CD8-positive, alpha-beta memory T cell (primary cell): ENCODE measurements at regions not wholly inside any gene's neighbourhood (a gene's known extent, or its start where the extent isn't known, plus 50 kb on each side); places are given as distances from the start of the nearest gene placed in this dataset.

Experiments used
- CTCF ChIA-PET: fragments of 350-600 bp; sonication (Branson Sonifier 250); formaldehyde crosslinking; loops from one replicate; lab custom pipeline; 2021; ENCODE audit warnings: antibody characterized with exemption; lab: Charles Lee
- POLR2A ChIA-PET: fragments of 350-600 bp; sonication (Branson Sonifier 250); formaldehyde crosslinking; loops from one replicate; lab custom pipeline; 2021; ENCODE audit warnings: antibody characterized with exemption; lab: Charles Lee
- DNase-seq, 5 donors: peaks; one replicate each; pipeline versions ENCODE4 v3.0.0 to v3.0.0-alpha.2; 2020 to 2022; ENCODE audit warnings: mixed read lengths in 1 of 5
- H3K27ac ChIP-seq: one replicate; pipeline ENCODE4 v1.7.0; 2013; ENCODE audit warnings: low read depth, mild to moderate bottlenecking, low read length, moderate library complexity
- H3K27me3 ChIP-seq: 2 replicates; pipeline ENCODE4 v1.7.0; 2013; ENCODE audit warnings: low read length, mild to moderate bottlenecking; ENCODE audit not compliant: insufficient read depth, poor library complexity, severe bottlenecking
- H3K36me3 ChIP-seq: 2 replicates; pipeline ENCODE4 v1.7.0; 2013; ENCODE audit warnings: mild to moderate bottlenecking, low read length, moderate library complexity; ENCODE audit not compliant: insufficient read depth
- H3K4me1 ChIP-seq: 2 replicates; pipeline ENCODE4 v1.7.0; 2013; ENCODE audit warnings: mild to moderate bottlenecking, low read length, moderate library complexity; ENCODE audit not compliant: insufficient read depth
- H3K4me3 ChIP-seq: 2 replicates; pipeline ENCODE4 v1.7.0; 2013; ENCODE audit warnings: mild to moderate bottlenecking, low read length
- H3K9me3 ChIP-seq: 2 replicates; pipeline ENCODE4 v1.7.0; 2013; ENCODE audit warnings: mild to moderate bottlenecking, low read length
- H3K27ac Mint-ChIP-seq, 8 donors: one replicate each; pipeline ENCODE4 v1.8.0; 2020 to 2021; ENCODE audit warnings: mixed read lengths in 8 of 8, mild to moderate bottlenecking in 6 of 8, inconsistent platforms in 3 of 8, moderate library complexity in 3 of 8
- H3K27me3 Mint-ChIP-seq, 2 donors: one replicate each; pipeline ENCODE4 v1.8.0; 2020 to 2021; ENCODE audit warnings: mixed read lengths in 2 of 2, mild to moderate bottlenecking in 1 of 2, moderate library complexity in 1 of 2
- H3K36me3 Mint-ChIP-seq, 3 donors: one replicate each; pipeline ENCODE4 v1.8.0; 2020 to 2021; ENCODE audit warnings: mixed read lengths in 3 of 3, inconsistent platforms in 1 of 3, mild to moderate bottlenecking in 1 of 3
- H3K4me1 Mint-ChIP-seq, 3 donors: one replicate each; pipeline ENCODE4 v1.8.0; 2020 to 2021; ENCODE audit warnings: mixed read lengths in 3 of 3, inconsistent platforms in 1 of 3, mild to moderate bottlenecking in 1 of 3
- H3K4me3 Mint-ChIP-seq, 7 donors: one replicate each; pipeline ENCODE4 v1.8.0; 2020 to 2021; ENCODE audit warnings: mixed read lengths in 7 of 7, mild to moderate bottlenecking in 6 of 7, moderate library complexity in 4 of 7, inconsistent platforms in 2 of 7
- H3K9me3 Mint-ChIP-seq, 5 donors: one replicate each; pipeline ENCODE4 v1.8.0; 2020 to 2022; ENCODE audit warnings: mixed read lengths in 5 of 5, mild to moderate bottlenecking in 3 of 5, moderate library complexity in 2 of 5, inconsistent platforms in 1 of 5

- H3K36me3 Mint-ChIP-seq, result no peaks in the 10 kb centered on the region
- POLR2A ChIA-PET, result no interaction called here
Measured at GRCh38 chr1:104905322-104905721, 1155.6 kb downstream of the AMY1C start.

GRCh38 chr1:104906141-104906540 lies 1156.4 kb downstream of the AMY1C start:
- no peaks in the 10 kb centered on the region for H3K4me1 Mint-ChIP-seq
- no peak for DNase-seq
- H3K9me3 Mint-ChIP-seq, result peaks cover 14 to 46% (median 19%) of the 10 kb centered on the region in 5 donors
- no peaks in the 10 kb centered on the region for H3K36me3 Mint-ChIP-seq
- H3K4me1 ChIP-seq, result no peaks in the 10 kb centered on the region
- ChIA-PET CTCF (no interaction called here), POLR2A (no interaction called here)
- no peak overlapping the region for H3K4me3 Mint-ChIP-seq
- no peaks in the 10 kb centered on the region for H3K27me3 Mint-ChIP-seq
- H3K4me3 ChIP-seq, result no peak overlapping the region
- H3K27ac Mint-ChIP-seq, result no peak overlapping the region
- no peak overlapping the region for H3K27ac ChIP-seq
- H3K27me3 ChIP-seq, result no peaks in the 10 kb centered on the region
- no peaks in the 10 kb centered on the region for H3K36me3 ChIP-seq
- H3K9me3 ChIP-seq, result no peaks in the 10 kb centered on the region

More at GRCh38 chr1:104905322-104905721, 1155.6 kb downstream of the AMY1C start:
- Histone ChIP-seq H3K4me1 (no peaks in the 10 kb centered on the region), H3K36me3 (no peaks in the 10 kb centered on the region), H3K9me3 (no peaks in the 10 kb centered on the region), H3K27me3 (no peaks in the 10 kb centered on the region), H3K4me3 (no peak overlapping the region), H3K27ac (no peak overlapping the region)
- no peak for DNase-seq
- H3K27ac Mint-ChIP-seq, result no peak overlapping the region
- no peaks in the 10 kb centered on the region for H3K27me3 Mint-ChIP-seq
- H3K4me3 Mint-ChIP-seq, result no peak overlapping the region
- H3K9me3 Mint-ChIP-seq, result peaks cover 12 to 43% (median 18%) of the 10 kb centered on the region in 5 donors
- no peaks in the 10 kb centered on the region for H3K4me1 Mint-ChIP-seq
- CTCF ChIA-PET, result no interaction called here

- DNase-seq, result no peak
- H3K27me3 ChIP-seq, result no peaks in the 10 kb centered on the region
- ChIA-PET POLR2A (no interaction called here), CTCF (no interaction called here)
- no peaks in the 10 kb centered on the region for H3K36me3 ChIP-seq
- Mint-ChIP-seq H3K4me1 (no peaks in the 10 kb centered on the region), H3K27me3 (peaks cover 0 to 2% of the 10 kb centered on the region in 2 donors), H3K36me3 (no peaks in the 10 kb centered on the region), H3K9me3 (peaks cover 7 to 49% (median 19%) of the 10 kb centered on the region in 5 donors), H3K27ac (no peak overlapping the region), H3K4me3 (no peak overlapping the region)
- no peaks in the 10 kb centered on the region for H3K4me1 ChIP-seq
- H3K4me3 ChIP-seq, result no peak overlapping the region
- no peak overlapping the region for H3K27ac ChIP-seq
- no peaks in the 10 kb centered on the region for H3K9me3 ChIP-seq
Measured at GRCh38 chr1:104919188-104919587, 1169.5 kb downstream of the AMY1C start.

- ChIA-PET CTCF (no interaction called here), POLR2A (no interaction called here)
- Histone ChIP-seq H3K27me3 (no peaks in the 10 kb centered on the region), H3K9me3 (no peaks in the 10 kb centered on the region), H3K4me3 (no peak overlapping the region), H3K36me3 (no peaks in the 10 kb centered on the region), H3K27ac (no peak overlapping the region), H3K4me1 (no peaks in the 10 kb centered on the region)
- Mint-ChIP-seq H3K4me3 (no peak overlapping the region), H3K27ac (no peak overlapping the region), H3K36me3 (no peaks in the 10 kb centered on the region), H3K4me1 (no peaks in the 10 kb centered on the region), H3K9me3 (peaks cover 7 to 42% (median 22%) of the 10 kb centered on the region in 5 donors), H3K27me3 (peaks cover 0 to 2% of the 10 kb centered on the region in 2 donors)
- no peak for DNase-seq
Measured at GRCh38 chr1:104921525-104921924, 1171.8 kb downstream of the AMY1C start.

- DNase-seq, result no peak
- peaks cover 9 to 35% (median 26%) of the 10 kb centered on the region in 5 donors for H3K9me3 Mint-ChIP-seq
- peaks cover 0 to 2% of the 10 kb centered on the region in 2 donors for H3K27me3 Mint-ChIP-seq
- Histone ChIP-seq H3K27me3 (no peaks in the 10 kb centered on the region), H3K9me3 (no peaks in the 10 kb centered on the region), H3K36me3 (no peaks in the 10 kb centered on the region), H3K27ac (no peak overlapping the region), H3K4me1 (no peaks in the 10 kb centered on the region), H3K4me3 (no peak overlapping the region)
- ChIA-PET CTCF (no interaction called here), POLR2A (no interaction called here)
- no peak overlapping the region for H3K4me3 Mint-ChIP-seq
- no peaks in the 10 kb centered on the region for H3K36me3 Mint-ChIP-seq
- H3K27ac Mint-ChIP-seq, result no peak overlapping the region
- no peaks in the 10 kb centered on the region for H3K4me1 Mint-ChIP-seq
Measured at GRCh38 chr1:104923075-104923474, 1173.4 kb downstream of the AMY1C start.

GRCh38 chr1:104929280-104929679 lies 1179.6 kb downstream of the AMY1C start:
- Histone ChIP-seq H3K36me3 (no peaks in the 10 kb centered on the region), H3K4me3 (no peak overlapping the region), H3K4me1 (no peaks in the 10 kb centered on the region), H3K27me3 (no peaks in the 10 kb centered on the region), H3K9me3 (no peaks in the 10 kb centered on the region), H3K27ac (no peak overlapping the region)
- no peaks in the 10 kb centered on the region for H3K4me1 Mint-ChIP-seq
- no peak for DNase-seq
- ChIA-PET POLR2A (no interaction called here), CTCF (no interaction called here)
- H3K4me3 Mint-ChIP-seq, result no peak overlapping the region
- no peak overlapping the region for H3K27ac Mint-ChIP-seq
- H3K36me3 Mint-ChIP-seq, result no peaks in the 10 kb centered on the region
- no peaks in the 10 kb centered on the region for H3K27me3 Mint-ChIP-seq
- H3K9me3 Mint-ChIP-seq, result peaks cover 13 to 38% (median 25%) of the 10 kb centered on the region in 5 donors

DNA sequence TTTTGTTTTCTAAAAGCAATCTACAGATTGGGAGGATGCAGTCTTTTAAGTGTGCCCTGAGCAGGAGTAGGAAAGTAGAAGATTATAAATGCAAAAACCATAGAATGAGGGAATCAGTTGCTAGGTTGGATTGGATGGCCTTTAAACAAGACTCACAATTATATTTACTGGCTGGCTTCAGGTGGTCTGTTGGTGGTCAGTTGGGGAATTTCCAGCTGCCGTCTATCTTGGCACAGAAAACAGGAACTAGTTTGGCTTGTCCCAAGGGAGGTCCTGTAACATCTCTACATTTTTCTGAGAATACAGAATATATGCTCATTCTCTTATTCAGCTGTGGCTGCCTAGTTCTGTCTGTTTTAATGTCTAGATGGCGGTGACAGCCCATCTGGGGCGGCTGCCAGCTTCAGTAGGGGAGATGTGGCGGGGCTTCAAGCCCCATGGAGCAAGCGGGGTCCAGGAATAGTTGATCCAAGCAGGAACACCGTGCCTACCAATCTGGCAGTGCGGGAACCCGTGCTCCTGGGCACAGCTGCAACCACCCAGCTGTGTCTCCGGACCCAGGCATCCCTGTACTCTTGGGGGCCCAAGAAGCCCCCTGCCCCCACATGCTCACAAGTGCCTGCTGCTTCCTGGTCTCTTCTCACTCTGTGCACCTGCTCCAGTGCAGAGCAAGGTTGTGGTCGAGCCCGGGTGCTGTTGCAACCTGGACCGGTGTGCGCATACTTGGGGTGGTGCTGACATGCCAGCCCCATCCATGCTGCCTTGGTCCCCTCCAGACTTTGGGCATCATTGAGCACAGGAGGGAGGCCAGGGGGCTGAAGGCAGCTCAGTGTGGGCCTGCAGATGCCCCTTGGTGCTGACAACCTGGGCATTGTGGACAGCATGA lies 1182.6 kb downstream of the AMY1C start:
- Mint-ChIP-seq H3K9me3 (peaks cover 8 to 28% (median 25%) of the 10 kb centered on the region in 5 donors), H3K4me3 (no peak overlapping the region), H3K27me3 (no peaks in the 10 kb centered on the region), H3K4me1 (no peaks in the 10 kb centered on the region), H3K36me3 (no peaks in the 10 kb centered on the region), H3K27ac (no peak overlapping the region)
- CTCF ChIA-PET, result no interaction called here
- Histone ChIP-seq H3K27ac (no peak overlapping the region), H3K27me3 (no peaks in the 10 kb centered on the region), H3K4me1 (no peaks in the 10 kb centered on the region), H3K9me3 (no peaks in the 10 kb centered on the region), H3K36me3 (no peaks in the 10 kb centered on the region), H3K4me3 (no peak overlapping the region)
- POLR2A ChIA-PET, result no interaction called here
- DNase-seq, result no peak

DNA sequence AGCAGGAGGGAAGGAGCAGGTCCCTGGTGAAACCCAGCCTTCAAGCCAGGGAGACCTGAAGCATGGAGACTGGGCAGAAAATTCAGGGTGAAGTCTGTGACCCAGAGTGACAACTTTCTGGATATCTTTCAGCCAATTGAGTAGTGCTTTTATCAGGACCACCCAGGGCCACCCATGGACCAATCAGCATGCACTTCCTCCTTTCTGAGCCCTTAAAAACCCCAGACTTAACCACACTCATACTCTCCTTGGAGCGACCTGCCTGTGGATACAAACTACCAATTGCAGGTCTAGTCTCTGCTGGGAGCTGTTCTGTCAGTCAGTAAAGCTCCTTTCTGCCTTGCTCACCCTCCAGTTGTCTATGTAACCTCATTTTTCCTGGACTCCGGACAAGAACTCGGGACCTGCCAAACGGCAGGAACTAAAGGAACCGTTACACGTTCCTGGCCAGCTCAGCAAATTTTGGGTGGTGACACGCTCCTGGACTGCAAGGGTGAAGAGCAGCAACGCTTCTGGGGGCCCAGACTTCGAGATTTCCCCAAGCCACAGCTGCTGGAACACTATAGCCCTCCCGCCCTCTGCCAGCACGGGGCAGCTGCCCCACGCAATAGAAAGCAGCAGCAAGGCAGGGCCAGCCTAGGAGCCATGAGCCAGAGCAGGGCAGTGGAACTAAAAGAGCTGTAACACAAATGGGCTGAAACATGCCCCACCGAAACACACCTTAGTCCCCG lies 1183.4 kb downstream of the AMY1C start:
- no peaks in the 10 kb centered on the region for H3K4me1 Mint-ChIP-seq
- Histone ChIP-seq H3K27me3 (no peaks in the 10 kb centered on the region), H3K36me3 (no peaks in the 10 kb centered on the region), H3K9me3 (no peaks in the 10 kb centered on the region), H3K27ac (no peak overlapping the region), H3K4me3 (no peak overlapping the region), H3K4me1 (no peaks in the 10 kb centered on the region)
- H3K36me3 Mint-ChIP-seq, result no peaks in the 10 kb centered on the region
- no peaks in the 10 kb centered on the region for H3K27me3 Mint-ChIP-seq
- peaks cover 7 to 23% (median 17%) of the 10 kb centered on the region in 5 donors for H3K9me3 Mint-ChIP-seq
- H3K4me3 Mint-ChIP-seq, result no peak overlapping the region
- CTCF ChIA-PET, result no interaction called here
- no peak overlapping the region for H3K27ac Mint-ChIP-seq
- POLR2A ChIA-PET, result no interaction called here
- DNase-seq, result no peak
